SK-N-SH (cell line): ENCODE measurements at regions not wholly inside any gene's neighbourhood (a gene's known extent, or its start where the extent isn't known, plus 50 kb on each side); places are given as distances from the start of the nearest gene placed in this dataset.
"Not testable (repeated sequence)": the region's sequence is repeated elsewhere in the genome, so short reads cannot be mapped to it uniquely, and the experiment has no call there.

Experiments
- CTCF ChIA-PET: fragments of 300-600, 350-600 bp; formaldehyde crosslinking; extraction: SDS; loops from one replicate; lab custom pipeline; 2021; lab: Yijun Ruan, JAX
- POLR2A ChIA-PET: fragments of 350-600 bp; sonication (Branson Sonifier 250); formaldehyde crosslinking; extraction: SDS; loops from one replicate; lab custom pipeline; 2020; ENCODE audit warnings: antibody characterized with exemption, inconsistent platforms; lab: Yijun Ruan, JAX
- DNase-seq: peaks from one replicate; pipeline ENCODE4 v3.0.0; 2012
- H2AFZ ChIP-seq: fragments of 200-600 bp; sonication (generic); 2 replicates; pipeline ENCODE4 v1.8.1; 2016; ENCODE audit warnings: antibody characterized with exemption, mild to moderate bottlenecking, low read depth
- H3F3A ChIP-seq: fragments of 200-600 bp; sonication (generic); replicated peaks from 2 replicates; pipeline ENCODE3; 2016; ENCODE audit warnings: antibody characterized with exemption, mild to moderate bottlenecking; ENCODE audit not compliant: insufficient read depth
- H3K27ac ChIP-seq, 2 experiments: fragments of 200-500 bp in 1 of 2; fragments of 200-600 bp in 1 of 2; sonication (Bioruptor generic) in 1 of 2; sonication (generic), shearing (Covaris generic) in 1 of 2; 2 replicates each; pipeline versions ENCODE4 v1.5.1 to v1.6.1; 2014 to 2016; ENCODE audit warnings: low read depth in 2 of 2, inconsistent platforms in 1 of 2, low read length in 1 of 2, mild to moderate bottlenecking in 1 of 2, mixed read lengths in 1 of 2
- H3K27me3 ChIP-seq: fragments of 200-600 bp; sonication (generic), shearing (Covaris generic); 2 replicates; pipeline ENCODE4 v1.6.1; 2016; ENCODE audit warnings: mixed run types; ENCODE audit not compliant: insufficient read depth
- H3K36me3 ChIP-seq, 2 experiments: fragments of 200-500 bp in 1 of 2; fragments of 200-600 bp in 1 of 2; sonication (Bioruptor generic) in 1 of 2; sonication (generic) in 1 of 2; replicated peaks in 1 of 2; 2 replicates each; pipeline versions ENCODE3 to v1.5.1; 2014 to 2016; ENCODE audit warnings: low read length in 1 of 2, mild to moderate bottlenecking in 1 of 2; ENCODE audit not compliant: insufficient read depth in 2 of 2, control insufficient read depth in 1 of 2
- H3K4me1 ChIP-seq, 2 experiments: fragments of 200-500 bp in 1 of 2; fragments of 200-600 bp in 1 of 2; sonication (Bioruptor generic) in 1 of 2; sonication (generic), shearing (Covaris generic) in 1 of 2; 2 replicates each; pipeline versions ENCODE4 v1.5.1 to v1.6.1; 2014 to 2016; ENCODE audit warnings: low read depth in 1 of 2, low read length in 1 of 2, mixed run types in 1 of 2; ENCODE audit not compliant: insufficient read depth in 2 of 2, control insufficient read depth in 1 of 2
- H3K4me2 ChIP-seq: fragments of 200-600 bp; sonication (generic), shearing (Covaris generic); 2 replicates; pipeline ENCODE4 v1.6.1; 2017; ENCODE audit warnings: mixed run types
- H3K4me3 ChIP-seq, 2 experiments: fragments of 200-500 bp in 1 of 2; fragments of 200-600 bp in 1 of 2; sonication (Bioruptor generic) in 1 of 2; sonication (generic), shearing (Covaris generic) in 1 of 2; 2 replicates each; pipeline versions ENCODE4 v1.5.1 to v1.8.1; 2014 to 2016; ENCODE audit warnings: low read depth in 2 of 2, inconsistent platforms in 1 of 2, low read length in 1 of 2, mild to moderate bottlenecking in 1 of 2, mixed read lengths in 1 of 2, moderate library complexity in 1 of 2
- H3K79me2 ChIP-seq: fragments of 200-600 bp; sonication (generic); 2 replicates; pipeline ENCODE4 v1.8.1; 2017; ENCODE audit warnings: mild to moderate bottlenecking; ENCODE audit not compliant: insufficient read depth
- H3K9ac ChIP-seq: fragments of 200-600 bp; sonication (generic); 2 replicates; pipeline ENCODE4 v1.6.1; 2017; ENCODE audit warnings: mixed run types
- H3K9me2 ChIP-seq: fragments of 200-600 bp; sonication (generic); 2 replicates; pipeline ENCODE4 v1.6.1; 2017; ENCODE audit warnings: mixed run types
- H3K9me3 ChIP-seq: fragments of 200-600 bp; sonication (generic); 2 replicates; pipeline ENCODE4 v1.6.1; 2017; ENCODE audit warnings: mixed run types, mild to moderate bottlenecking, moderate library complexity
- H4K20me1 ChIP-seq: fragments of 200-600 bp; sonication (generic); 2 replicates; pipeline ENCODE4 v1.6.1; 2017; ENCODE audit warnings: mild to moderate bottlenecking, mixed run types; ENCODE audit not compliant: insufficient read depth
- CHD2 ChIP-seq: fragments of 150-350 bp; IDR thresholded peaks from 2 replicates; pipeline ENCODE4 v1.6.1; 2018; ENCODE audit warnings: low read length; ENCODE audit not compliant: partially characterized antibody
- ELF1 ChIP-seq: IDR thresholded peaks from 2 replicates; pipeline ENCODE4 v1.4.0; 2012
- EZH2phosphoT487 ChIP-seq: fragments of 200-600 bp; sonication (generic); IDR thresholded peaks from 2 replicates; pipeline ENCODE4 v1.6.1; 2017; ENCODE audit warnings: low read depth, mixed run types, mild to moderate bottlenecking, antibody characterized with exemption, moderate library complexity, borderline replicate concordance
- FOXJ3 ChIP-seq: sonication (generic); formaldehyde crosslinking; IDR thresholded peaks from 2 replicates; pipeline ENCODE4 v1.5.1; 2020; ENCODE audit warnings: mild to moderate bottlenecking, missing genetic modification reagents
- FOXM1 ChIP-seq: IDR thresholded peaks from 2 replicates; pipeline ENCODE4 v1.4.0; 2012; ENCODE audit warnings: low read depth, mild to moderate bottlenecking
- GABPA ChIP-seq: IDR thresholded peaks from 2 replicates; pipeline ENCODE4 v1.4.0; 2012; ENCODE audit warnings: low read depth, mild to moderate bottlenecking
- GATA2 ChIP-seq: sonication (generic); formaldehyde crosslinking; IDR thresholded peaks from 2 replicates; pipeline ENCODE4 v1.5.0; 2020; ENCODE audit warnings: mild to moderate bottlenecking, missing genetic modification reagents
- IRF3 ChIP-seq: fragments of 150-350 bp; IDR thresholded peaks from 2 replicates; pipeline ENCODE4 v1.6.1; 2016; ENCODE audit warnings: mild to moderate bottlenecking, low read depth, low read length
- JUND ChIP-seq: IDR thresholded peaks from 2 replicates; pipeline ENCODE4 v1.4.0; 2012
- MEF2A ChIP-seq: IDR thresholded peaks from 2 replicates; pipeline ENCODE4 v1.4.0; 2012; ENCODE audit warnings: low read depth, borderline replicate concordance
- NFIC ChIP-seq: IDR thresholded peaks from 2 replicates; pipeline ENCODE4 v1.4.0; 2012; ENCODE audit warnings: borderline replicate concordance
- RAD21 ChIP-seq: IDR thresholded peaks from 2 replicates; pipeline ENCODE4 v1.6.1; 2012; ENCODE audit warnings: mild to moderate bottlenecking, low read length
- SIN3A ChIP-seq: IDR thresholded peaks from 2 replicates; pipeline ENCODE4 v1.6.1; 2012; ENCODE audit warnings: low read depth, mild to moderate bottlenecking, low read length, moderate library complexity, borderline replicate concordance
- SMC3 ChIP-seq: IDR thresholded peaks from 2 replicates; pipeline ENCODE4 v1.6.1; 2012; ENCODE audit warnings: low read depth, low read length, improper control_type of control experiment
- TCF12 ChIP-seq: IDR thresholded peaks from 2 replicates; pipeline ENCODE4 v1.4.0; 2012
- TEAD4 ChIP-seq: IDR thresholded peaks from 2 replicates; pipeline ENCODE4 v1.4.0; 2012; ENCODE audit warnings: mild to moderate bottlenecking, borderline replicate concordance; ENCODE audit not compliant: insufficient read depth
- WGBS: methylation state at CpG from one replicate; pipeline ENCODE4 v1.1.6; 2017; ENCODE audit warnings: low lambda C conversion rate; 5-methylcytosine and 5-hydroxymethylcytosine counted together
- TF ChIP-seq, protein P1 (sequence below): fragments of 150-350 bp; IDR thresholded peaks from 2 replicates; pipeline ENCODE4 v1.6.1; 2017; ENCODE audit warnings: antibody characterized with exemption, low read length, low read depth, borderline replicate concordance
- TF ChIP-seq, protein P2 (sequence below): IDR thresholded peaks from 2 replicates; pipeline ENCODE4 v1.4.0; 2012; ENCODE audit warnings: low read depth, borderline replicate concordance
- TF ChIP-seq, protein P3 (sequence below): IDR thresholded peaks from 2 replicates; pipeline ENCODE4 v1.4.0; 2012; ENCODE audit warnings: low read depth

DNA sequence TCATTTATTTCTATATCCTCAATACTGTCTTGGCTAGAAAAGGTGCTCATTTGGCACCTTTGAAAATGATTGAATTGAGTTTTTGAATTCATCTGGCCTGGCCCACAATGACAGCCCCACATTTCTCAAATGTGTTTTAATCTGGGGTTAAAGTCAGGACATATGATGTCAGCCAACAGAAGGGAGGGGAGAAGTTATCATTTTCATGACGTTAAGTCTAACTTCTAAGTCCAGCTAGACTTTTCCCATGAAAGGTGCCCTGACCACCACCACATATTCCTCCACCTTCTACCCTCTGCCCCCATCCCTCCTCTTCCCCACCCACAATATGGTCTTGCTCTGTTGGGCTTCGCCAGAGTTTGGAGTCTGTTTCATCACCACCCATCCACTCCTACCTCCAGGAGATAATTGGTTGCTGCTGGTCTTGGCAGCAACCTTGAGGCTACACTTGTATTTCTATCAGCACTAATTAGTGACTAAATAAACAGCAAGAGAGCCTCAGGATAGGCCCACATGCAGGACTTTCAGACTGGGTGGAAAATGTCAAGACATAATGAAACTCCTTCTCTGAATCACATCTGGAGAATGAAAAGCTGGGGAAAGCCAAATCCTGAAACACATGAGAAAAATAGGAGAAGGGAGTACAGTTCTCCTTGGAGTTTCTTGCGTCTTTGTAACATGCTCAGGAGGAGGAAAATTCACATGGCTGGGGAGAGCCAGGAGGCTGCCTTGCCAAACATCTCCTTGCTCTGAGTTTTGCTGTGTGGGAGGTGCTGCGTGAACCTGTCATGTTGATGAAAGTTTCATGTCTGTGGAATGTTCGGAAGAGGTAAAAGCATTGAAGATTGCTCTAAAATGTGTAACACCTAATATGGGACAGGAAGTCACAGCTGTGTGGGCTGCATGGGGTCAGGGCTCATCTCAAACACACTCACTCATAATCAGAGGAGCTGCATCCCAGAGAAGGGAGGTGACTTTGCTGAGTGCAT lies 544.7 kb upstream of the KLF4 start:
- 39% methylated on average over 5 of the region's 5 CpGs for WGBS
- H3K79me2 ChIP-seq = no peaks in the 10 kb centered on the region
- no peak overlapping the region for H3K9ac ChIP-seq
- H3K4me2 ChIP-seq = no peak overlapping the region
- no peaks in the 10 kb centered on the region for H3K36me3 ChIP-seq
- no peak for DNase-seq
- H3F3A ChIP-seq = no peaks in the 10 kb centered on the region
- POLR2A ChIA-PET = no interaction called here
- H3K4me3 ChIP-seq = no peak overlapping the region
- H4K20me1 ChIP-seq = no peaks in the 10 kb centered on the region
- no peaks in the 10 kb centered on the region for H3K9me3 ChIP-seq
- no peaks in the 10 kb centered on the region for H3K4me1 ChIP-seq
- H3K27ac ChIP-seq = no peak overlapping the region
- peaks cover 7% of the 10 kb centered on the region; the same call in 1 of the 2 replicates for H3K27me3 ChIP-seq
- TF ChIP-seq TCF12 (no peak), FOXJ3 (no peak), SMC3 (no peak), GABPA (no peak), GATA2 (CRISPR knock-in tag) (no peak), RAD21 (no peak), CHD2 (no peak), NFIC (no peak), ELF1 (no peak), TEAD4 (no peak), EZH2phosphoT487 (no peak), SIN3A (no peak), MEF2A (no peak), IRF3 (no peak), FOXM1 (no peak), JUND (no peak)
- TF ChIP-seq, protein P1, sequence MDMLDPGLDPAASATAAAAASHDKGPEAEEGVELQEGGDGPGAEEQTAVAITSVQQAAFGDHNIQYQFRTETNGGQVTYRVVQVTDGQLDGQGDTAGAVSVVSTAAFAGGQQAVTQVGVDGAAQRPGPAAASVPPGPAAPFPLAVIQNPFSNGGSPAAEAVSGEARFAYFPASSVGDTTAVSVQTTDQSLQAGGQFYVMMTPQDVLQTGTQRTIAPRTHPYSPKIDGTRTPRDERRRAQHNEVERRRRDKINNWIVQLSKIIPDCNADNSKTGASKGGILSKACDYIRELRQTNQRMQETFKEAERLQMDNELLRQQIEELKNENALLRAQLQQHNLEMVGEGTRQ = no peak
- TF ChIP-seq, protein P2, sequence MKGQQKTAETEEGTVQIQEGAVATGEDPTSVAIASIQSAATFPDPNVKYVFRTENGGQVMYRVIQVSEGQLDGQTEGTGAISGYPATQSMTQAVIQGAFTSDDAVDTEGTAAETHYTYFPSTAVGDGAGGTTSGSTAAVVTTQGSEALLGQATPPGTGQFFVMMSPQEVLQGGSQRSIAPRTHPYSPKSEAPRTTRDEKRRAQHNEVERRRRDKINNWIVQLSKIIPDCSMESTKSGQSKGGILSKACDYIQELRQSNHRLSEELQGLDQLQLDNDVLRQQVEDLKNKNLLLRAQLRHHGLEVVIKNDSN = no peak
- TF ChIP-seq, protein P3, sequence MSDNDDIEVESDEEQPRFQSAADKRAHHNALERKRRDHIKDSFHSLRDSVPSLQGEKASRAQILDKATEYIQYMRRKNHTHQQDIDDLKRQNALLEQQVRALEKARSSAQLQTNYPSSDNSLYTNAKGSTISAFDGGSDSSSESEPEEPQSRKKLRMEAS = no peak
- H2AFZ ChIP-seq = no peak overlapping the region
- H3K9me2 ChIP-seq = no peaks in the 10 kb centered on the region
- CTCF ChIA-PET = no interaction called here

GRCh38 chr9:108032079-108032478 lies 542.5 kb upstream of the KLF4 start:
- H3K36me3 ChIP-seq, H3K79me2 ChIP-seq, H3K9me2 ChIP-seq, H3K4me3 ChIP-seq, H2AFZ ChIP-seq, H3K27me3 ChIP-seq, H3K4me2 ChIP-seq, DNase-seq, H4K20me1 ChIP-seq, CTCF ChIA-PET, H3K9me3 ChIP-seq, H3F3A ChIP-seq, H3K27ac ChIP-seq, H3K4me1 ChIP-seq, H3K9ac ChIP-seq, POLR2A ChIA-PET: not testable (repeated sequence)
- WGBS = 10% methylated on average over 7 of the region's 9 CpGs

DNA sequence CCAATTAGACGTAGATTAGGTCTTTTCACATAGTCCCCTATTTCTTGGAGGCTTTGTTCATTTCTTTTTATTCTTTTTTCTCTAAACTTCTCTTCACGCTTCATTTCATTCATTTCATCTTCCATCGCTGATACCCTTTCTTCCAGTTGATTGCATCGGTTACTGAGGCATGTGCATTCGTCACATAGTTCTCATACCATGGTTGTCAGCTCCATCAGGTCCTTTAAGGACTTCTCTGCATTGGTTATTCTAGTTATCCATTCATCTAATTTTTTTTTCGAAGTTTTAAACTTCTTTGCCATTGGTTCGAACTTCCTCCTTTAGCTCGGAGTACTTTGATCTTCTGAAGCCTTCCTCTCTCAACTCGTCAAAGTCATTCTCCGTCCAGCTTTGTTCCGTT lies 541.7 kb upstream of the KLF4 start:
- POLR2A ChIA-PET, H3K9me3 ChIP-seq, H3K4me2 ChIP-seq, H3K79me2 ChIP-seq, H3K27ac ChIP-seq, H3K4me1 ChIP-seq, H3K27me3 ChIP-seq, H4K20me1 ChIP-seq, CTCF ChIA-PET, H2AFZ ChIP-seq, H3K36me3 ChIP-seq, H3K4me3 ChIP-seq, DNase-seq, H3F3A ChIP-seq, H3K9ac ChIP-seq, H3K9me2 ChIP-seq: not testable (repeated sequence)
- WGBS = 29% methylated on average over 11 of the region's 11 CpGs
